ENCODE measurements at regions not wholly inside any gene's neighbourhood (a gene's known extent, or its start where the extent isn't known, plus 50 kb on each side); places are given as distances from the start of the nearest gene placed in this dataset.

GRCh38 chr1:105294838-105295237 is 1545.1 kb downstream of the AMY1C start:
- Histone ChIP-seq H3K4me1 (ENCODE audit: low read depth) (no peaks in the 10 kb centered on the region), H3K4me3 (no peak overlapping the region), H3K36me3 (no peaks in the 10 kb centered on the region), H3K27ac (no peak overlapping the region), H3K9me3 (ENCODE audit: low read depth) (no peaks in the 10 kb centered on the region), H3K27me3 (no peaks in the 10 kb centered on the region)
- no peak for DNase-seq (ENCODE audit: low read depth in 1 of 2, low spot score in 1 of 2)
- TF ChIP-seq CTCF (IDR thresholded peaks at IDR 0.05; ENCODE audit: low read depth, low read length): no peak

GRCh38 chr1:105310063-105310462 is 1560.4 kb downstream of the AMY1C start:
- H3K27me3 ChIP-seq: no peaks in the 10 kb centered on the region
- no peak for TF ChIP-seq CTCF (IDR thresholded peaks at IDR 0.05; ENCODE audit: low read depth, low read length)
- no peaks in the 10 kb centered on the region for H3K36me3 ChIP-seq
- H3K27ac ChIP-seq: no peak overlapping the region
- no peaks in the 10 kb centered on the region for H3K9me3 ChIP-seq (ENCODE audit: low read depth)
- no peaks in the 10 kb centered on the region for H3K4me1 ChIP-seq (ENCODE audit: low read depth)
- no peak for DNase-seq (ENCODE audit: low read depth in 1 of 2, low spot score in 1 of 2)
- no peak overlapping the region for H3K4me3 ChIP-seq

GRCh38 chr1:105317976-105318375 is 1568.3 kb downstream of the AMY1C start:
- Histone ChIP-seq H3K4me1 (ENCODE audit: low read depth) (no peaks in the 10 kb centered on the region), H3K36me3 (no peaks in the 10 kb centered on the region), H3K9me3 (ENCODE audit: low read depth) (no peaks in the 10 kb centered on the region), H3K27ac (no peak overlapping the region), H3K27me3 (no peaks in the 10 kb centered on the region), H3K4me3 (no peak overlapping the region)
- no peak for TF ChIP-seq CTCF (IDR thresholded peaks at IDR 0.05; ENCODE audit: low read depth, low read length)
- DNase-seq (ENCODE audit: low read depth in 1 of 2, low spot score in 1 of 2): no peak

GRCh38 chr1:105326886-105327285 is 1577.2 kb downstream of the AMY1C start:
- no peaks in the 10 kb centered on the region for H3K36me3 ChIP-seq
- no peak for DNase-seq (ENCODE audit: low read depth in 1 of 2, low spot score in 1 of 2)
- no peak overlapping the region for H3K27ac ChIP-seq
- no peaks in the 10 kb centered on the region for H3K27me3 ChIP-seq
- H3K9me3 ChIP-seq (ENCODE audit: low read depth): no peaks in the 10 kb centered on the region
- TF ChIP-seq CTCF (IDR thresholded peaks at IDR 0.05; ENCODE audit: low read depth, low read length): no peak
- no peaks in the 10 kb centered on the region for H3K4me1 ChIP-seq (ENCODE audit: low read depth)
- H3K4me3 ChIP-seq: no peak overlapping the region

GRCh38 chr1:105337420-105337819 is 1587.7 kb downstream of the AMY1C start:
- Histone ChIP-seq H3K27me3 (no peaks in the 10 kb centered on the region), H3K4me1 (ENCODE audit: low read depth) (no peaks in the 10 kb centered on the region), H3K9me3 (ENCODE audit: low read depth) (no peaks in the 10 kb centered on the region), H3K36me3 (no peaks in the 10 kb centered on the region), H3K4me3 (no peak overlapping the region), H3K27ac (no peak overlapping the region)
- TF ChIP-seq CTCF (IDR thresholded peaks at IDR 0.05; ENCODE audit: low read depth, low read length): no peak
- DNase-seq (ENCODE audit: low read depth in 1 of 2, low spot score in 1 of 2): no peak

GRCh38 chr1:105343317-105343716 is 1593.6 kb downstream of the AMY1C start:
- no peak overlapping the region for H3K4me3 ChIP-seq
- no peak for TF ChIP-seq CTCF (IDR thresholded peaks at IDR 0.05; ENCODE audit: low read depth, low read length)
- no peaks in the 10 kb centered on the region for H3K36me3 ChIP-seq
- H3K9me3 ChIP-seq (ENCODE audit: low read depth): no peaks in the 10 kb centered on the region
- DNase-seq (ENCODE audit: low read depth in 1 of 2, low spot score in 1 of 2): no peak
- no peak overlapping the region for H3K27ac ChIP-seq
- no peaks in the 10 kb centered on the region for H3K4me1 ChIP-seq (ENCODE audit: low read depth)
- no peaks in the 10 kb centered on the region for H3K27me3 ChIP-seq

All from cardiac muscle cell (in vitro differentiated cells and primary cell).